K562 (cell line): ENCODE measurements at regions not wholly inside any gene's neighbourhood (a gene's known extent, or its start where the extent isn't known, plus 50 kb on each side); places are given as distances from the start of the nearest gene placed in this dataset.

Source experiments
- ATAC-seq: fragments of 200-7000 bp; cut with Tn5 transposase; 3 replicates; pipeline ENCODE4 v1.9.1; 2020; ENCODE audit warnings: moderate library complexity
- BruUV-seq: library from RNA; stranded (reverse); fragments of 400-500 nt; replicated peaks from 2 replicates; lab custom pipeline; 2021; lab: Mats Ljungman, UMichigan
- CTCF ChIA-PET: fragments of 300-600 bp; formaldehyde crosslinking; extraction: SDS; loops from one replicate; lab custom pipeline; 2021; ENCODE audit warnings: low intra/inter-chr PET ratio; lab: Yijun Ruan, JAX
- POLR2A ChIA-PET: fragments of 300-600, 350-650 bp; sonication (Branson Sonifier 250); formaldehyde crosslinking; extraction: SDS; loops from one replicate; lab custom pipeline; 2021; ENCODE audit warnings: antibody characterized with exemption, inconsistent platforms; lab: Yijun Ruan, JAX
- DNase-seq, 4 experiments: peaks; one replicate each; pipeline versions ENCODE4 v3.0.0 to v3.0.0-alpha.2; 2011 to 2018; ENCODE audit warnings: low spot score in 3 of 4, mixed read lengths in 3 of 4; ENCODE audit errors: extremely low read depth in 1 of 4
- FAIRE-seq: peaks from 2 replicates; lab custom pipeline; 2011; peaks lifted over from hg19 to GRCh38; lab: Jason Lieb, UNC
- H2AFZ ChIP-seq: 2 replicates; pipeline ENCODE4 v1.6.0; 2011; ENCODE audit warnings: low read depth, low read length, control low read depth, inconsistent platforms
- H3K27ac ChIP-seq: fragments of 200-600 bp; 3 replicates; pipeline ENCODE4 v1.8.0; 2011; ENCODE audit warnings: low read depth, mild to moderate bottlenecking, control low read depth, inconsistent platforms, low read length, moderate library complexity, mixed read lengths; ENCODE audit errors: extremely low read depth
- H3K27me3 ChIP-seq, 2 experiments: fragments of 300-600 bp in 1 of 2; 2 replicates in 1 of 2; 3 replicates in 1 of 2; pipeline versions ENCODE4 v1.6.0 to v1.8.0; 2011; ENCODE audit warnings: inconsistent platforms in 2 of 2, low read length in 2 of 2, mild to moderate bottlenecking in 1 of 2, mixed read lengths in 1 of 2, moderate library complexity in 1 of 2; ENCODE audit not compliant: control insufficient read depth in 2 of 2, insufficient read depth in 2 of 2
- H3K36me3 ChIP-seq: fragments of 300-600 bp; 3 replicates; pipeline ENCODE4 v1.8.0; 2011; ENCODE audit warnings: mild to moderate bottlenecking, low read length, inconsistent platforms; ENCODE audit not compliant: control insufficient read depth, insufficient read depth
- H3K4me1 ChIP-seq, 2 experiments: fragments of 200-600 bp in 1 of 2; replicated peaks in 1 of 2; 2 replicates in 1 of 2; 3 replicates in 1 of 2; pipeline versions ENCODE4 v1.5.1 to v1.8.0; 2011; ENCODE audit warnings: inconsistent platforms in 2 of 2, low read length in 2 of 2, mild to moderate bottlenecking in 1 of 2, mixed read lengths in 1 of 2, moderate library complexity in 1 of 2; ENCODE audit not compliant: control insufficient read depth in 2 of 2, insufficient read depth in 2 of 2
- H3K4me2 ChIP-seq: 2 replicates; pipeline ENCODE4 v1.6.1; 2011; ENCODE audit warnings: low read length, control low read depth, inconsistent platforms, mixed read lengths; ENCODE audit not compliant: insufficient read depth
- H3K4me3 ChIP-seq: fragments of 200-600 bp; sonication (generic), shearing (Covaris generic); 2 replicates; pipeline ENCODE4 v1.5.1; 2016; ENCODE audit warnings: control low read depth, inconsistent platforms
- H3K79me2 ChIP-seq: fragments of 200-600 bp; 3 replicates; pipeline ENCODE4 v1.8.0; 2011; ENCODE audit warnings: low read length, inconsistent platforms; ENCODE audit not compliant: control insufficient read depth, insufficient read depth
- H3K9ac ChIP-seq, 2 experiments: 2 replicates each; pipeline versions ENCODE4 v1.6.0 to v1.6.1; 2011; ENCODE audit warnings: low read depth in 2 of 2, low read length in 2 of 2, control low read depth in 1 of 2, inconsistent platforms in 1 of 2, mild to moderate bottlenecking in 1 of 2, mixed read lengths in 1 of 2; ENCODE audit not compliant: insufficient read depth in 1 of 2
- H3K9me1 ChIP-seq: one replicate; pipeline ENCODE4 v1.6.0; 2011; ENCODE audit warnings: inconsistent platforms, mild to moderate bottlenecking, low read length, moderate library complexity; ENCODE audit not compliant: control insufficient read depth, insufficient read depth
- H3K9me3 ChIP-seq: replicated peaks from 2 replicates; pipeline ENCODE4 v1.5.1; 2011; ENCODE audit warnings: low read depth, low read length, inconsistent platforms; ENCODE audit not compliant: control insufficient read depth, insufficient read depth
- H4K20me1 ChIP-seq: replicated peaks from 2 replicates; pipeline ENCODE4 v1.6.1; 2011; ENCODE audit warnings: low read length, inconsistent platforms, mixed read lengths; ENCODE audit not compliant: control insufficient read depth, insufficient read depth
- GABPA ChIP-seq: fragments of 200-800 bp; sonication (Bioruptor generic); conservative IDR thresholded peaks from 2 replicates; pipeline ENCODE4 v1.6.1; 2016; ENCODE audit warnings: low read depth, missing genetic modification characterization, missing compliant biosample characterization
- ILK ChIP-seq: fragments of 450-650 bp; IDR thresholded peaks from 2 replicates; pipeline ENCODE4 v1.6.1; 2016; ENCODE audit warnings: missing genetic modification characterization, low read depth, mild to moderate bottlenecking, missing compliant biosample characterization, moderate library complexity, borderline replicate concordance
- NCOA1 ChIP-seq: fragments of 450-650 bp; IDR thresholded peaks from 2 replicates; pipeline ENCODE4 v1.6.1; 2016; ENCODE audit warnings: low read depth
- POLR2AphosphoS2 ChIP-seq: IDR thresholded peaks from 2 replicates; pipeline ENCODE4 v1.6.1; 2012; ENCODE audit warnings: low read length, improper control_type of control experiment
- PTRF ChIP-seq: fragments of 450-650 bp; IDR thresholded peaks from 2 replicates; pipeline ENCODE4 v1.6.1; 2016; ENCODE audit warnings: mild to moderate bottlenecking, missing genetic modification characterization, missing compliant biosample characterization
- RAD21 ChIP-seq, 2 experiments: fragments of 250-450 bp in 1 of 2; fragments of 450-650 bp in 1 of 2; sonication (Bioruptor Pico) in 1 of 2; formaldehyde crosslinking in 1 of 2; IDR thresholded peaks in 1 of 2; conservative IDR thresholded peaks in 1 of 2; 2 replicates each; pipeline versions ENCODE4 v1.4.0 to v1.8.0; 2020 to 2022; ENCODE audit warnings: mild to moderate bottlenecking in 2 of 2, moderate library complexity in 1 of 2
- TFE3 ChIP-seq: fragments of 450-650 bp; formaldehyde crosslinking; IDR thresholded peaks from 2 replicates; pipeline ENCODE4 v1.4.0; 2020; ENCODE audit warnings: mild to moderate bottlenecking, mixed read lengths
- U2AF2 ChIP-seq: fragments of 200-400 bp; formaldehyde crosslinking; optimal IDR thresholded peaks from 2 replicates; pipeline ENCODE3; 2017; ENCODE audit warnings: low read depth, mild to moderate bottlenecking, low read length
- ZNF551 ChIP-seq: fragments of 250-450 bp; sonication (Bioruptor Pico); IDR thresholded peaks from 2 replicates; pipeline ENCODE4 v1.5.0; 2021; ENCODE audit warnings: mild to moderate bottlenecking, moderate library complexity
- WGBS: fragments of 100-300 bp; shearing (Covaris generic); methylation state at CpG from one replicate; pipeline ENCODE4 v1.1.6; 2016; ENCODE audit warnings: low coverage, mixed read lengths; ENCODE audit not compliant: insufficient coverage; ENCODE audit errors: missing lambda C conversion rate; 5-methylcytosine and 5-hydroxymethylcytosine counted together
- in situ Hi-C: fragments of 300-500 bp; cut with MboI; formaldehyde crosslinking; loops from 4 replicates; pipeline ENCODE4 v1.15.0; 2018; ENCODE audit warnings: inconsistent platforms, mixed read lengths
- intact Hi-C: fragments of 100-400 bp; cut with micrococcal nuclease; formaldehyde crosslinking; loops from 2 replicates; pipeline ENCODE4 v1.14.2; 2022
- TF ChIP-seq, protein P1 (sequence below): fragments of 200-400 bp; formaldehyde crosslinking; IDR thresholded peaks from 2 replicates; pipeline ENCODE4 v1.6.1; 2017; ENCODE audit warnings: mild to moderate bottlenecking, low read depth, low read length, moderate library complexity
- TF ChIP-seq, protein P2 (sequence below), 3 experiments: IDR thresholded peaks in 2 of 3; conservative IDR thresholded peaks in 1 of 3; 2 replicates each; pipeline ENCODE4 v1.5.1; 2011 to 2012; ENCODE audit warnings: low read length in 3 of 3, mild to moderate bottlenecking in 3 of 3, control low read depth in 2 of 3, improper control_type of control experiment in 1 of 3, inconsistent platforms in 1 of 3, low read depth in 1 of 3, mixed read lengths in 1 of 3, moderate library complexity in 1 of 3; ENCODE audit not compliant: insufficient read depth in 2 of 3

GRCh38 chr18:5601188-5601624 is 57.4 kb upstream of the EPB41L3 start (continued):
- TF ChIP-seq POLR2AphosphoS2 (no peak), ZNF551 (no peak), ILK (tag) (no peak), U2AF2 (no peak), NCOA1 (no peak), GABPA (tag) (no peak), PTRF (tag) (no peak)
- TF ChIP-seq, protein P1, sequence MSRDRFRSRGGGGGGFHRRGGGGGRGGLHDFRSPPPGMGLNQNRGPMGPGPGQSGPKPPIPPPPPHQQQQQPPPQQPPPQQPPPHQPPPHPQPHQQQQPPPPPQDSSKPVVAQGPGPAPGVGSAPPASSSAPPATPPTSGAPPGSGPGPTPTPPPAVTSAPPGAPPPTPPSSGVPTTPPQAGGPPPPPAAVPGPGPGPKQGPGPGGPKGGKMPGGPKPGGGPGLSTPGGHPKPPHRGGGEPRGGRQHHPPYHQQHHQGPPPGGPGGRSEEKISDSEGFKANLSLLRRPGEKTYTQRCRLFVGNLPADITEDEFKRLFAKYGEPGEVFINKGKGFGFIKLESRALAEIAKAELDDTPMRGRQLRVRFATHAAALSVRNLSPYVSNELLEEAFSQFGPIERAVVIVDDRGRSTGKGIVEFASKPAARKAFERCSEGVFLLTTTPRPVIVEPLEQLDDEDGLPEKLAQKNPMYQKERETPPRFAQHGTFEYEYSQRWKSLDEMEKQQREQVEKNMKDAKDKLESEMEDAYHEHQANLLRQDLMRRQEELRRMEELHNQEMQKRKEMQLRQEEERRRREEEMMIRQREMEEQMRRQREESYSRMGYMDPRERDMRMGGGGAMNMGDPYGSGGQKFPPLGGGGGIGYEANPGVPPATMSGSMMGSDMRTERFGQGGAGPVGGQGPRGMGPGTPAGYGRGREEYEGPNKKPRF, result no peak

DNA sequence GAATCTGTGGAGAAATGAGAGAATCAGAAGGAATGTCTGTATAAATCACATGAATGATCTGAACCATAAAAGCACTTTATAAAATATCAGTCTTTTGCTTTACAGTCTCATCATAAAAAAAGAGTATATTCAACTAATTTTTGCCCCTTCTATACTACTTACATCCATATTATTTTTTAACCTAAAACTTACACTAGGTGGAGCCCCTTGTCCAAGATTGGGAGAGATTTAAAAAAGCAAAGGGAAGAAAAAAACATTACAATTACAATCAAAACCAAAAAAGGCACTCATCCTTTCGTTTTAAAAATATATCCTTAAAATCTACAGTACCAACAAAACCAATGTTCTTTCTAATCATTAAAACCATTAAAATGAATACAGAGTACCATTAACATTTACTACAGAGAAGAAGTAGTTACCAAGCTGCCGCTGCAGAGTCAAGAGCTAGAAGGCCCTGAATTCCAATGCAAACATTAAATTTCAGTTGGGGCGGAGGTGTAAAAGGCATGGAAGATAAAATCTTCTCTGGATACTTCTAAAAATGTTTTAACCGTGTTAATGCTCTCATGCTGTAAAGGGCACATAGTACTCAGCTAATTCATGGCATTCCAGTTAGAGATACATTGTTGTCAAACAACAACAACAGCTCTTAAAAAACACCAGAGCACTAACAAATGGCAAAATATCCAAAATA is 56.7 kb upstream of the EPB41L3 start:
- intact Hi-C loops, result no loop called here
- in situ Hi-C loops, result no loop called here
- no peak for ATAC-seq

More for the DNA sequence above, 56.7 kb upstream of the EPB41L3 start:
- H4K20me1 ChIP-seq, result no peaks in the 10 kb centered on the region
- no peaks in the 10 kb centered on the region for H3K9me1 ChIP-seq
- no peaks in the 10 kb centered on the region for H3K79me2 ChIP-seq
- no peak overlapping the region for H3K27ac ChIP-seq
- H3K9ac ChIP-seq, result no peak overlapping the region
- H3K36me3 ChIP-seq, result no peaks in the 10 kb centered on the region
- DNase-seq (peak in 1 of 4 experiments; percentile 6), FAIRE-seq (no peak)
- BruUV-seq, result no TSS peak
- POLR2A ChIA-PET, result no interaction called here
- TF ChIP-seq, protein P2, sequence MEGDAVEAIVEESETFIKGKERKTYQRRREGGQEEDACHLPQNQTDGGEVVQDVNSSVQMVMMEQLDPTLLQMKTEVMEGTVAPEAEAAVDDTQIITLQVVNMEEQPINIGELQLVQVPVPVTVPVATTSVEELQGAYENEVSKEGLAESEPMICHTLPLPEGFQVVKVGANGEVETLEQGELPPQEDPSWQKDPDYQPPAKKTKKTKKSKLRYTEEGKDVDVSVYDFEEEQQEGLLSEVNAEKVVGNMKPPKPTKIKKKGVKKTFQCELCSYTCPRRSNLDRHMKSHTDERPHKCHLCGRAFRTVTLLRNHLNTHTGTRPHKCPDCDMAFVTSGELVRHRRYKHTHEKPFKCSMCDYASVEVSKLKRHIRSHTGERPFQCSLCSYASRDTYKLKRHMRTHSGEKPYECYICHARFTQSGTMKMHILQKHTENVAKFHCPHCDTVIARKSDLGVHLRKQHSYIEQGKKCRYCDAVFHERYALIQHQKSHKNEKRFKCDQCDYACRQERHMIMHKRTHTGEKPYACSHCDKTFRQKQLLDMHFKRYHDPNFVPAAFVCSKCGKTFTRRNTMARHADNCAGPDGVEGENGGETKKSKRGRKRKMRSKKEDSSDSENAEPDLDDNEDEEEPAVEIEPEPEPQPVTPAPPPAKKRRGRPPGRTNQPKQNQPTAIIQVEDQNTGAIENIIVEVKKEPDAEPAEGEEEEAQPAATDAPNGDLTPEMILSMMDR (IDR thresholded peaks at IDR 0.05 in 2 of 3, conservative IDR thresholded peaks at IDR 0.05 in 1 of 3; ENCODE audit: insufficient read depth in 2 of 3, low read depth in 1 of 3, low read length in 3 of 3), result peak in 1 of 3 experiments; percentile 18; a peak in 1 of 6 replicates
- TF ChIP-seq TFE3 (CRISPR knock-in tag) (no peak), RAD21 (CRISPR knock-in tag; conservative IDR thresholded peaks at IDR 0.05 in 1 of 2, IDR thresholded peaks at IDR 0.05 in 1 of 2) (peak; percentile 30 to 57; a peak in 3 of 4 replicates)
- CTCF ChIA-PET, result interaction anchor here (0.7 kb wide), 1 partner anchor 1274 kb away, joined by 3 read pairs; no protein-coding TSS in a partner anchor
- no peaks in the 10 kb centered on the region for H3K4me1 ChIP-seq
- WGBS, result 0% methylated on average over 4 of the region's 4 CpGs
- H3K4me2 ChIP-seq, result no peak overlapping the region
- no peak overlapping the region for H3K4me3 ChIP-seq
- no peaks in the 10 kb centered on the region for H3K27me3 ChIP-seq
- no peak overlapping the region for H2AFZ ChIP-seq
- H3K9me3 ChIP-seq, result peaks cover 2% of the 10 kb centered on the region; the same call in 1 of the 2 replicates
